Renal pelvis (tissue), 1 donor: ENCODE measurements at regions not wholly inside any gene's neighbourhood (a gene's known extent, or its start where the extent isn't known, plus 50 kb on each side); places are given as distances from the start of the nearest gene placed in this dataset.
"Not testable (repeated sequence)": the region's sequence is repeated elsewhere in the genome, so short reads cannot be mapped to it uniquely, and the experiment has no call there.

Experiments
- DNase-seq: peaks from one replicate; pipeline ENCODE4 v3.0.0-alpha.2; 2013

- no peak for DNase-seq
These were observed 684.5 kb downstream of the FAM181B start for GRCh38 chr11:82049199-82049598.

- DNase-seq: no peak
These were observed 686.5 kb downstream of the FAM181B start for GRCh38 chr11:82047200-82047599.

- no peak for DNase-seq
These were observed 686.9 kb downstream of the FAM181B start for GRCh38 chr11:82046778-82047177.

- DNase-seq: no peak
These were observed 687.8 kb downstream of the FAM181B start for GRCh38 chr11:82045748-82046457.

- no peak for DNase-seq
These were observed 690.3 kb downstream of the FAM181B start for GRCh38 chr11:82043316-82043715.

- no peak for DNase-seq
These were observed 691.9 kb downstream of the FAM181B start for GRCh38 chr11:82041764-82042163.

GRCh38 chr11:82038154-82038553 lies 695.5 kb downstream of the FAM181B start:
- no peak for DNase-seq

GRCh38 chr11:82034527-82034926 lies 699.1 kb downstream of the FAM181B start:
- DNase-seq: no peak

- not testable (repeated sequence) for DNase-seq
These were observed 706.3 kb downstream of the FAM181B start for GRCh38 chr11:82027335-82027734.

GRCh38 chr11:82024760-82025159 lies 708.9 kb downstream of the FAM181B start:
- no peak for DNase-seq

- no peak for DNase-seq
These were observed 721.4 kb downstream of the FAM181B start for GRCh38 chr11:82012276-82012675.

GRCh38 chr11:82009133-82009532 lies 724.5 kb downstream of the FAM181B start:
- no peak for DNase-seq

GRCh38 chr11:82007521-82007920 lies 726.1 kb downstream of the FAM181B start:
- DNase-seq: no peak

- DNase-seq: no peak
These were observed 729.0 kb downstream of the FAM181B start for GRCh38 chr11:82004537-82005213.

GRCh38 chr11:82003671-82004515 lies 729.8 kb downstream of the FAM181B start:
- DNase-seq: no peak

GRCh38 chr11:82003024-82003423 lies 730.6 kb downstream of the FAM181B start:
- DNase-seq: no peak

GRCh38 chr11:81995889-81996288 lies 737.8 kb downstream of the FAM181B start:
- no peak for DNase-seq

GRCh38 chr11:81993755-81994154 lies 739.9 kb downstream of the FAM181B start:
- DNase-seq: no peak

- no peak for DNase-seq
These were observed 742.8 kb downstream of the FAM181B start for GRCh38 chr11:81990659-81991443.

- DNase-seq: no peak
These were observed 744.6 kb downstream of the FAM181B start for GRCh38 chr11:81989093-81989492.

GRCh38 chr11:81987829-81988472 lies 745.7 kb downstream of the FAM181B start:
- no peak for DNase-seq
